GM12878 (cell line): ENCODE measurements at regions not wholly inside any gene's neighbourhood (a gene's known extent, or its start where the extent isn't known, plus 50 kb on each side); places are given as distances from the start of the nearest gene placed in this dataset.

Source experiments
- BCL11A ChIP-seq: IDR thresholded peaks from 2 replicates; pipeline ENCODE4 v1.6.1; 2011; ENCODE audit warnings: low read depth, low read length
- CEBPZ ChIP-seq: fragments of 150-350 bp; IDR thresholded peaks from 2 replicates; pipeline ENCODE4 v1.6.1; 2016; ENCODE audit warnings: low read depth, low read length
- CHD1 ChIP-seq: IDR thresholded peaks from 2 replicates; pipeline ENCODE4 v1.6.1; 2012; ENCODE audit warnings: low read depth, low read length, improper control_type of control experiment
- E2F4 ChIP-seq: IDR thresholded peaks from 2 replicates; pipeline ENCODE4 v1.6.1; 2012; ENCODE audit warnings: low read depth, low read length, improper control_type of control experiment
- EED ChIP-seq: sonication (generic); IDR thresholded peaks from 2 replicates; pipeline ENCODE4 v1.6.1; 2016; ENCODE audit warnings: antibody characterized with exemption, low read depth
- ELK1 ChIP-seq: IDR thresholded peaks from 2 replicates; pipeline ENCODE4 v1.6.1; 2012; ENCODE audit warnings: low read depth, low read length, improper control_type of control experiment
- EZH2 ChIP-seq: IDR thresholded peaks from 2 replicates; pipeline ENCODE4 v1.6.1; 2012; ENCODE audit warnings: low read depth, mild to moderate bottlenecking, control low read depth, inconsistent platforms, low read length, borderline replicate concordance; ENCODE audit not compliant: control insufficient read depth
- HDGF ChIP-seq: fragments of 450-650 bp; IDR thresholded peaks from 2 replicates; pipeline ENCODE4 v1.6.1; 2016; ENCODE audit warnings: antibody characterized with exemption
- KDM1A ChIP-seq: fragments of 200-600 bp; sonication (generic); IDR thresholded peaks from 2 replicates; pipeline ENCODE4 v1.6.1; 2016; ENCODE audit warnings: borderline replicate concordance
- MEF2A ChIP-seq: IDR thresholded peaks from 2 replicates; pipeline ENCODE4 v1.6.1; 2011; ENCODE audit warnings: low read depth, mild to moderate bottlenecking, low read length, moderate library complexity; ENCODE audit not compliant: insufficient read depth
- MEF2B ChIP-seq: fragments of 450-650 bp; IDR thresholded peaks from 2 replicates; pipeline ENCODE4 v1.6.1; 2018; ENCODE audit warnings: mild to moderate bottlenecking, moderate library complexity; ENCODE audit not compliant: partially characterized antibody, poor library complexity, severe bottlenecking
- MTA3 ChIP-seq: IDR thresholded peaks from 2 replicates; pipeline ENCODE4 v1.6.1; 2012; ENCODE audit warnings: low read length, inconsistent platforms, borderline replicate concordance
- NFYB ChIP-seq: IDR thresholded peaks from 2 replicates; pipeline ENCODE4 v1.6.1; 2011; ENCODE audit warnings: low read depth, mild to moderate bottlenecking, low read length, improper control_type of control experiment, moderate library complexity; ENCODE audit not compliant: insufficient read depth
- POU2F2 ChIP-seq: IDR thresholded peaks from 3 replicates; pipeline ENCODE4 v1.6.1; 2011; ENCODE audit warnings: low read depth, mild to moderate bottlenecking, low read length, borderline replicate concordance
- RBBP5 ChIP-seq: fragments of 200-600 bp; sonication (generic); conservative IDR thresholded peaks from 2 replicates; pipeline ENCODE4 v1.6.1; 2016
- RELA ChIP-seq: fragments of 450-650 bp; IDR thresholded peaks from 2 replicates; pipeline ENCODE4 v1.8.0; 2014; ENCODE audit warnings: borderline replicate concordance; ENCODE audit not compliant: partially characterized antibody
- SIX5 ChIP-seq: IDR thresholded peaks from 2 replicates; pipeline ENCODE4 v1.6.1; 2011; ENCODE audit warnings: mild to moderate bottlenecking, low read depth, low read length, moderate library complexity; ENCODE audit not compliant: severe bottlenecking
- TCF12 ChIP-seq: IDR thresholded peaks from 2 replicates; pipeline ENCODE4 v1.6.1; 2011; ENCODE audit warnings: low read depth, mild to moderate bottlenecking, low read length
- WRNIP1 ChIP-seq: IDR thresholded peaks from 2 replicates; pipeline ENCODE4 v1.6.1; 2011; ENCODE audit warnings: low read depth, low read length, improper control_type of control experiment, borderline replicate concordance
- ZNF217 ChIP-seq: fragments of 450-650 bp; IDR thresholded peaks from 2 replicates; pipeline ENCODE4 v1.6.1; 2017; ENCODE audit warnings: antibody characterized with exemption, mild to moderate bottlenecking
- ZNF687 ChIP-seq: fragments of 450-650 bp; IDR thresholded peaks from 2 replicates; pipeline ENCODE4 v1.6.1; 2017; ENCODE audit warnings: mild to moderate bottlenecking, moderate library complexity

GRCh38 chr6:105757512-105758200 lies 328.5 kb upstream of the PRDM1 start (continued):
- TF ChIP-seq TCF12 (peak; percentile 82), CEBPZ (no peak), HDGF (no peak), BCL11A (peak; percentile 24; the same call in 1 of the 2 replicates), MEF2B (peak; percentile 78), KDM1A (no peak), ELK1 (no peak), EED (peak; percentile 68), POU2F2 (0 out of 3 replicates have a peak, but pooled peaks have one; percentile 27), MTA3 (peak; percentile 87; the same call in 1 of the 2 replicates), SIX5 (no peak), ZNF217 (peak; percentile 87), WRNIP1 (no peak), RBBP5 (no peak), MEF2A (peak; percentile 87), NFYB (no peak), E2F4 (no peak), CHD1 (no peak), ZNF687 (0 out of 2 replicates have a peak, but pooled peaks have one; percentile 24), EZH2 (no peak), RELA (no peak)
